ENCODE measurements at regions not wholly inside any gene's neighbourhood (a gene's known extent, or its start where the extent isn't known, plus 50 kb on each side); places are given as distances from the start of the nearest gene placed in this dataset.

DNA sequence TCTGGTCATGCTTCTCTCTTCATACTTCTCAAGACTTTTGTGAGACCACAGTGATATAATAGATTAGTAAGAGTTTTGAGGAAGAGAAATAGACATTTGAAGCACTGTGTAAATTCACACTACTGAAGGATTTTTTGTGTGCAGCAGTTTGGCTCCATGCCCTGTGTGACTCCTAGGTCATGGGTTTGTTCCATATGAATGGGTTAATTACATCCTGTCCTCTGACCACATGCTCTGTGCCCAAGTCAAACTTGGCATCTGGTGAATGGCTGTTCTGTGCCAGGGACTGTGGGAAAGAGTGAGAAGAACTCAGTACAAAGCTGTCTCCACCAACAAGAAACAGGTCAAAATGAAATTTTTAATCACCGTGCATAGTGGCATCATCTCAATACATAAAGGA, 304.0 kb downstream of the LNPK start:
- ATAC-seq (no peak), DNase-seq (ENCODE audit: low read depth, low spot score) (no peak)
- Histone ChIP-seq H3K9me2 (ENCODE audit: insufficient read depth) (no peaks in the 10 kb centered on the region), H3K4me1 (ENCODE audit: control insufficient read depth in 1 of 2, insufficient read depth in 2 of 2, low read length in 2 of 2) (no peaks in the 10 kb centered on the region), H3K4me2 (ENCODE audit: low read length) (no peak overlapping the region), H3K27me3 (ENCODE audit: insufficient read depth, low read length) (no peaks in the 10 kb centered on the region), H3K36me3 (ENCODE audit: control insufficient read depth in 1 of 2, insufficient read depth in 2 of 2, low read length in 2 of 2) (no peaks in the 10 kb centered on the region), H2AFZ (ENCODE audit: low read depth, low read length, poor library complexity, severe bottlenecking) (no peak overlapping the region), H3K79me2 (ENCODE audit: insufficient read depth, low read length) (no peaks in the 10 kb centered on the region), H3K9me3 (ENCODE audit: control insufficient read depth in 1 of 2, insufficient read depth in 1 of 2, low read depth in 1 of 2, low read length in 2 of 2) (no peaks in the 10 kb centered on the region), H3K9ac (ENCODE audit: low read length) (no peak overlapping the region), H3K4me3 (replicated peaks in 1 of 2; ENCODE audit: low read depth in 1 of 2, low read length in 2 of 2) (no peak overlapping the region), H4K20me1 (ENCODE audit: insufficient read depth) (no peaks in the 10 kb centered on the region), H3K27ac (ENCODE audit: low read depth, low read length) (no peak overlapping the region)
- CTCF ChIA-PET: no interaction called here
- TF ChIP-seq EZH2phosphoT487 (IDR thresholded peaks at IDR 0.05; ENCODE audit: borderline replicate concordance) (no peak), ZNF274 (IDR thresholded peaks at IDR 0.05; ENCODE audit: low read depth, low read length) (no peak), YY1 (IDR thresholded peaks at IDR 0.05; ENCODE audit: extremely low read depth, insufficient replicate concordance, low read depth, low read length) (no peak), FOSL1 (IDR thresholded peaks at IDR 0.05; ENCODE audit: low read depth) (no peak), SRF (IDR thresholded peaks at IDR 0.05; ENCODE audit: low read depth) (no peak), POLR2AphosphoS5 (IDR thresholded peaks at IDR 0.05; ENCODE audit: low read depth, low read length) (no peak), POLR2A (IDR thresholded peaks at IDR 0.05; ENCODE audit: borderline replicate concordance, extremely low read depth, insufficient read depth, insufficient read length) (no peak), SP1 (IDR thresholded peaks at IDR 0.05; ENCODE audit: low read depth) (no peak), CBX3 (IDR thresholded peaks at IDR 0.05; ENCODE audit: low read depth) (no peak), TCF7L2 (IDR thresholded peaks at IDR 0.05; ENCODE audit: borderline replicate concordance, extremely low read depth, insufficient read depth, insufficient read length) (no peak), MAX (IDR thresholded peaks at IDR 0.05) (no peak), EZH2 (IDR thresholded peaks at IDR 0.05) (no peak), SIN3A (IDR thresholded peaks at IDR 0.05; ENCODE audit: low read depth) (no peak), CTCF (IDR thresholded peaks at IDR 0.05 in 2 of 3, conservative IDR thresholded peaks at IDR 0.05 in 1 of 3; ENCODE audit: borderline replicate concordance in 1 of 3, insufficient read depth in 1 of 3, low read depth in 2 of 3, low read length in 2 of 3) (no peak), ZBTB33 (IDR thresholded peaks at IDR 0.05; ENCODE audit: extremely low read depth, insufficient replicate concordance, low read length) (no peak), JUND (IDR thresholded peaks at IDR 0.05) (no peak), EGR1 (IDR thresholded peaks at IDR 0.05; ENCODE audit: low read depth) (no peak)
- TF ChIP-seq, protein P1, sequence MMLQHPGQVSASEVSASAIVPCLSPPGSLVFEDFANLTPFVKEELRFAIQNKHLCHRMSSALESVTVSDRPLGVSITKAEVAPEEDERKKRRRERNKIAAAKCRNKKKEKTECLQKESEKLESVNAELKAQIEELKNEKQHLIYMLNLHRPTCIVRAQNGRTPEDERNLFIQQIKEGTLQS (IDR thresholded peaks at IDR 0.05): no peak
- TF ChIP-seq, protein P2, sequence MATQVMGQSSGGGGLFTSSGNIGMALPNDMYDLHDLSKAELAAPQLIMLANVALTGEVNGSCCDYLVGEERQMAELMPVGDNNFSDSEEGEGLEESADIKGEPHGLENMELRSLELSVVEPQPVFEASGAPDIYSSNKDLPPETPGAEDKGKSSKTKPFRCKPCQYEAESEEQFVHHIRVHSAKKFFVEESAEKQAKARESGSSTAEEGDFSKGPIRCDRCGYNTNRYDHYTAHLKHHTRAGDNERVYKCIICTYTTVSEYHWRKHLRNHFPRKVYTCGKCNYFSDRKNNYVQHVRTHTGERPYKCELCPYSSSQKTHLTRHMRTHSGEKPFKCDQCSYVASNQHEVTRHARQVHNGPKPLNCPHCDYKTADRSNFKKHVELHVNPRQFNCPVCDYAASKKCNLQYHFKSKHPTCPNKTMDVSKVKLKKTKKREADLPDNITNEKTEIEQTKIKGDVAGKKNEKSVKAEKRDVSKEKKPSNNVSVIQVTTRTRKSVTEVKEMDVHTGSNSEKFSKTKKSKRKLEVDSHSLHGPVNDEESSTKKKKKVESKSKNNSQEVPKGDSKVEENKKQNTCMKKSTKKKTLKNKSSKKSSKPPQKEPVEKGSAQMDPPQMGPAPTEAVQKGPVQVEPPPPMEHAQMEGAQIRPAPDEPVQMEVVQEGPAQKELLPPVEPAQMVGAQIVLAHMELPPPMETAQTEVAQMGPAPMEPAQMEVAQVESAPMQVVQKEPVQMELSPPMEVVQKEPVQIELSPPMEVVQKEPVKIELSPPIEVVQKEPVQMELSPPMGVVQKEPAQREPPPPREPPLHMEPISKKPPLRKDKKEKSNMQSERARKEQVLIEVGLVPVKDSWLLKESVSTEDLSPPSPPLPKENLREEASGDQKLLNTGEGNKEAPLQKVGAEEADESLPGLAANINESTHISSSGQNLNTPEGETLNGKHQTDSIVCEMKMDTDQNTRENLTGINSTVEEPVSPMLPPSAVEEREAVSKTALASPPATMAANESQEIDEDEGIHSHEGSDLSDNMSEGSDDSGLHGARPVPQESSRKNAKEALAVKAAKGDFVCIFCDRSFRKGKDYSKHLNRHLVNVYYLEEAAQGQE (IDR thresholded peaks at IDR 0.05; ENCODE audit: low read depth): no peak
- RAD21 ChIA-PET (ENCODE audit: low non-redundant PET in 1 of 2, low total read pairs in 2 of 2, uncharacterized antibody in 2 of 2, unreplicated experiment in 2 of 2): no interaction called here
- intact Hi-C loops (cut with micrococcal nuclease): no loop called here
- POLR2A ChIA-PET: no interaction called here
- no TSS peak for BruUV-seq (replicated peaks)
